ENCODE measurements at regions not wholly inside any gene's neighbourhood (a gene's known extent, or its start where the extent isn't known, plus 50 kb on each side); places are given as distances from the start of the nearest gene placed in this dataset.

DNA sequence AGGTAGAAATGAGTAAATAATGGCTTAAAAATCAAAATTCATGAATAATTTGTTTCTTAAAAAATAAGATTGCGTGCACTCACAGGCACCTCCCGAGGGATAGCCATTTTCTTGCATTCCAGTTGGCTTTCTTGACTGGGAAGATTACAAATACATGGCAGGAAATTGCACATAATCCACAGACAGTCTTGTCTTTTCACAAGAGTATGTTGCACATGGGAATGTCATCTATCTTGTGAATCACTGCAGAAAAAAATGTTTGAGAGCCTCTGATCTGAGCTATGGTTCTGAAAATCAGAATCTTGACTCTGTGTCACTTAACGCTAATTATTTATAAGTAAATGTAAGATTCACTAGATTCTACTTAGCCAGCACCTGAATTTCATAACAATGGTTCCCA, 74.1 kb upstream of the PRKG1 start:
- Mint-ChIP-seq H3K27ac (no peak overlapping the region), H3K9me3 (no peaks in the 10 kb centered on the region), H3K27me3 (ENCODE audit: low read depth) (no peaks in the 10 kb centered on the region; the same call in 1 of the 2 replicates), H3K4me3 (no peak overlapping the region), H3K36me3 (ENCODE audit: insufficient read depth in 1 of 3, low read depth in 3 of 3) (no peaks in the 10 kb centered on the region), H3K4me1 (peaks cover 0 to under 1% of the 10 kb centered on the region in 2 experiments; a peak in 1 of 4 replicates)
- H3K27ac ChIP-seq (ENCODE audit: insufficient read length, low read depth, low read length): no peak overlapping the region
- H3K4ac ChIP-seq (ENCODE audit: low read depth, low read length): no peak overlapping the region
- no peak overlapping the region for H2BK5ac ChIP-seq (ENCODE audit: insufficient read length, low read length)
- no peak overlapping the region for H3T11ph ChIP-seq (ENCODE audit: low read length)
- H3K18ac ChIP-seq (ENCODE audit: insufficient read length, low read depth, low read length): no peak overlapping the region
- no peak overlapping the region for H3K4me2 ChIP-seq (ENCODE audit: insufficient read depth, insufficient read length, low read length)
- no peak overlapping the region for H3K23ac ChIP-seq (ENCODE audit: insufficient read length, low read depth, low read length)
- H4K91ac ChIP-seq (ENCODE audit: insufficient read length, low read depth, low read length): no peak overlapping the region
- H3K14ac ChIP-seq (ENCODE audit: insufficient read depth, low read length): no peak overlapping the region
- no peaks in the 10 kb centered on the region for H3K79me1 ChIP-seq (ENCODE audit: insufficient read depth, low read depth, low read length, poor library complexity, severe bottlenecking)
- H4K20me1 ChIP-seq (ENCODE audit: control insufficient read depth, insufficient read depth, insufficient read length): no peaks in the 10 kb centered on the region
- no peaks in the 10 kb centered on the region for H3K79me2 ChIP-seq (ENCODE audit: insufficient read depth, low read length)
- H3K9ac ChIP-seq (ENCODE audit: extremely low read depth, insufficient read length, low read length): no peak overlapping the region
- H2BK20ac ChIP-seq (ENCODE audit: low read depth, low read length, poor library complexity, severe bottlenecking): no peak overlapping the region
- no peaks in the 10 kb centered on the region for H3K4me1 ChIP-seq (ENCODE audit: insufficient read depth, low read length)
- no peak overlapping the region for H2BK120ac ChIP-seq (ENCODE audit: low read depth, low read length, poor library complexity, severe bottlenecking)
- no peak overlapping the region for H4K8ac ChIP-seq (replicated peaks; ENCODE audit: insufficient read length, low read depth, low read length)
- no peak overlapping the region for H3K56ac ChIP-seq (ENCODE audit: insufficient read length, low read depth, low read length)
- TF ChIP-seq, protein P1, sequence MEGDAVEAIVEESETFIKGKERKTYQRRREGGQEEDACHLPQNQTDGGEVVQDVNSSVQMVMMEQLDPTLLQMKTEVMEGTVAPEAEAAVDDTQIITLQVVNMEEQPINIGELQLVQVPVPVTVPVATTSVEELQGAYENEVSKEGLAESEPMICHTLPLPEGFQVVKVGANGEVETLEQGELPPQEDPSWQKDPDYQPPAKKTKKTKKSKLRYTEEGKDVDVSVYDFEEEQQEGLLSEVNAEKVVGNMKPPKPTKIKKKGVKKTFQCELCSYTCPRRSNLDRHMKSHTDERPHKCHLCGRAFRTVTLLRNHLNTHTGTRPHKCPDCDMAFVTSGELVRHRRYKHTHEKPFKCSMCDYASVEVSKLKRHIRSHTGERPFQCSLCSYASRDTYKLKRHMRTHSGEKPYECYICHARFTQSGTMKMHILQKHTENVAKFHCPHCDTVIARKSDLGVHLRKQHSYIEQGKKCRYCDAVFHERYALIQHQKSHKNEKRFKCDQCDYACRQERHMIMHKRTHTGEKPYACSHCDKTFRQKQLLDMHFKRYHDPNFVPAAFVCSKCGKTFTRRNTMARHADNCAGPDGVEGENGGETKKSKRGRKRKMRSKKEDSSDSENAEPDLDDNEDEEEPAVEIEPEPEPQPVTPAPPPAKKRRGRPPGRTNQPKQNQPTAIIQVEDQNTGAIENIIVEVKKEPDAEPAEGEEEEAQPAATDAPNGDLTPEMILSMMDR (conservative IDR thresholded peaks at IDR 0.05): no peak
- no peak overlapping the region for H2BK15ac ChIP-seq (ENCODE audit: low read depth, low read length)
- no peak overlapping the region for H4K5ac ChIP-seq (ENCODE audit: insufficient read length, low read depth, low read length)
- no peak overlapping the region for H2AK5ac ChIP-seq (ENCODE audit: insufficient read length, low read length)
- H3K9me3 ChIP-seq (ENCODE audit: control insufficient read depth, low read depth, low read length): no peaks in the 10 kb centered on the region
- no CpG with 5 or more reads among the region's 3 CpGs for WGBS (ENCODE audit: extremely low coverage, insufficient read length, low lambda C conversion rate)
- no peaks in the 10 kb centered on the region for H3K27me3 ChIP-seq (ENCODE audit: insufficient read depth, low read length)
- H2AFZ ChIP-seq (ENCODE audit: low read length): no peak overlapping the region
- H3K23me2 ChIP-seq (ENCODE audit: insufficient read length, low read depth, low read length, poor library complexity, severe bottlenecking): no peaks in the 10 kb centered on the region
- no peak overlapping the region for H2BK12ac ChIP-seq (ENCODE audit: insufficient read length, low read depth, low read length)
- no peak for DNase-seq

Measured in H9 (cell line).